ENCODE measurements at regions not wholly inside any gene's neighbourhood (a gene's known extent, or its start where the extent isn't known, plus 50 kb on each side); places are given as distances from the start of the nearest gene placed in this dataset.

DNA sequence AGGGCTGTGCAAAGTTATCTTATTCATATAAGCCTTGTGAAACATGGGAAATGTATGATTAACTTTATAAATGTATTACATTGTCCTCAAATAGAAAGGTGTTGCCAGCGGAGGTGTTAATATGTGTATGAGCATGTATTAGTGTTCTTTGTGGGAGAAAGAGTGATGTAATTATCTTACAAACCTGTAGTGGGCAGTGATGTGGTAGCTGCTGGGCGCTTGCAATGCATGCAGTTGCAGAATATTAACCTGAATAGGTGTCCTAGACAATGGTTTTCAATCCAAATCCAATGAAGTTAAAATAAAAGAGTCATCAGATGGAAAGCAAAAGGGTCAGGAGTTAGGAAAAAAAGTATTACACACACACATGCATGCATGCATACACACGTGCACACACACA is 881.3 kb upstream of the CADM2 start:
- TF ChIP-seq, protein P1, sequence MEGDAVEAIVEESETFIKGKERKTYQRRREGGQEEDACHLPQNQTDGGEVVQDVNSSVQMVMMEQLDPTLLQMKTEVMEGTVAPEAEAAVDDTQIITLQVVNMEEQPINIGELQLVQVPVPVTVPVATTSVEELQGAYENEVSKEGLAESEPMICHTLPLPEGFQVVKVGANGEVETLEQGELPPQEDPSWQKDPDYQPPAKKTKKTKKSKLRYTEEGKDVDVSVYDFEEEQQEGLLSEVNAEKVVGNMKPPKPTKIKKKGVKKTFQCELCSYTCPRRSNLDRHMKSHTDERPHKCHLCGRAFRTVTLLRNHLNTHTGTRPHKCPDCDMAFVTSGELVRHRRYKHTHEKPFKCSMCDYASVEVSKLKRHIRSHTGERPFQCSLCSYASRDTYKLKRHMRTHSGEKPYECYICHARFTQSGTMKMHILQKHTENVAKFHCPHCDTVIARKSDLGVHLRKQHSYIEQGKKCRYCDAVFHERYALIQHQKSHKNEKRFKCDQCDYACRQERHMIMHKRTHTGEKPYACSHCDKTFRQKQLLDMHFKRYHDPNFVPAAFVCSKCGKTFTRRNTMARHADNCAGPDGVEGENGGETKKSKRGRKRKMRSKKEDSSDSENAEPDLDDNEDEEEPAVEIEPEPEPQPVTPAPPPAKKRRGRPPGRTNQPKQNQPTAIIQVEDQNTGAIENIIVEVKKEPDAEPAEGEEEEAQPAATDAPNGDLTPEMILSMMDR (IDR thresholded peaks at IDR 0.05; ENCODE audit: low read length) = peak; percentile 31
- no peak for TF ChIP-seq EZH2phosphoT487 (IDR thresholded peaks at IDR 0.05; ENCODE audit: low read length)
